HG03457 (cell line): ENCODE measurements at regions not wholly inside any gene's neighbourhood (a gene's known extent, or its start where the extent isn't known, plus 50 kb on each side); places are given as distances from the start of the nearest gene placed in this dataset.
"Not testable (repeated sequence)": the region's sequence is repeated elsewhere in the genome, so short reads cannot be mapped to it uniquely, and the experiment has no call there.

ENCODE experiments used
- ATAC-seq: cut with Tn5 transposase; IDR thresholded peaks from one replicate; pipeline ENCODE4 v1.9.1; 2021; ENCODE audit warnings: moderate number of reproducible peaks; ENCODE audit not compliant: unreplicated experiment

- peak; percentile 83 for ATAC-seq
These were observed 57.1 kb upstream of the KMT2E start for GRCh38 chr7:104956753-104957450.

GRCh38 chr7:104958371-104958865, 55.6 kb upstream of the KMT2E start:
- no peak for ATAC-seq

- ATAC-seq, result not testable (repeated sequence)
These were observed 54.5 kb upstream of the KMT2E start for GRCh38 chr7:104959483-104959882.

- ATAC-seq, result no peak
These were observed 53.1 kb upstream of the KMT2E start for GRCh38 chr7:104960741-104961448.

GRCh38 chr7:104961821-104962220, 52.2 kb upstream of the KMT2E start:
- ATAC-seq, result no peak

GRCh38 chr7:104962781-104963180, 51.2 kb upstream of the KMT2E start:
- no peak for ATAC-seq

- no peak for ATAC-seq
These were observed 50.5 kb upstream of the KMT2E start for GRCh38 chr7:104963378-104963990.

- ATAC-seq, result no peak
These were observed 50.0 kb upstream of the KMT2E start for GRCh38 chr7:104963991-104964385.
